Activated naive CD4-positive, alpha-beta T cell treated with Interleukin-2 at 50 U/mL for 16 hours (primary cell): ENCODE measurements at regions not wholly inside any gene's neighbourhood (a gene's known extent, or its start where the extent isn't known, plus 50 kb on each side); places are given as distances from the start of the nearest gene placed in this dataset.

Source experiments
- DNase-seq: peaks from one replicate; pipeline ENCODE4 v3.0.0-alpha.2; 2020

DNA sequence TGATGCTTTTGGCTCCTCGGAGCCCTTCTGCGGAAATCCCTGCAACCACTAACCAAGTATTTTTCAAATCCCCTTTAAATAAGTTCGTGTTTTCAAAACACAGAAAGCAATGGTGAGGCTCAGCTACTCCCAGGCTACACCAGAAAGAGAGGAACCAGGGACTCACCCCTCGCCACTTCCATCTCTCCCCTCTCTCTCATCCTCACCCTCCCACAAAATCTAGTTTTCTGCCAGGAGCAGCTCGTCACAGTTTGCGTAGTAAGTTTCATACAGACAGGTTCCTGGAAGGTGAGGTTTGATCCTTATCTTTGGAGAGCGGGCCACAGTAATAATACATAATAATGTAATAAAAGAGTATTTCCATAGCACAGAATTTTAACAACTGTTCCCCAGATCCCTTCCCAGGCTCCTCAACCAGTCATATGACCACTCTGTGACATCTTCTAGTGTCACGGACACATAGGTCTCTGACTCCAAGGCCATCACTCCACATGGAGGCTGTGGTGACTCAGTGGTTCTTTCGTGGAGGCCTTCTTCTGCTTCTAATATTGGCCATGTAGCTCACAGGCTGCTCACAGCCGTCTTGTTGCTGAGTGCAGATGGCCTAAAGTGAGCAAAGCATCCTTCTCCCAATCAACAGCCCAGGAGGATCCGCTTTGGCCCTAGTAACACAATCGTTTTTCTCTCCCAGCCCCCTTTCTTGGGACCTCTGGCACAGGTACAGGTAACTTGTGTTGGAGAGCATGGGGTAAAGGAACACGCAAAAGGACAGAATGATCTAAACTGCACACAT, 295.7 kb downstream of the CDC5L start:
- DNase-seq, result no peak

DNA sequence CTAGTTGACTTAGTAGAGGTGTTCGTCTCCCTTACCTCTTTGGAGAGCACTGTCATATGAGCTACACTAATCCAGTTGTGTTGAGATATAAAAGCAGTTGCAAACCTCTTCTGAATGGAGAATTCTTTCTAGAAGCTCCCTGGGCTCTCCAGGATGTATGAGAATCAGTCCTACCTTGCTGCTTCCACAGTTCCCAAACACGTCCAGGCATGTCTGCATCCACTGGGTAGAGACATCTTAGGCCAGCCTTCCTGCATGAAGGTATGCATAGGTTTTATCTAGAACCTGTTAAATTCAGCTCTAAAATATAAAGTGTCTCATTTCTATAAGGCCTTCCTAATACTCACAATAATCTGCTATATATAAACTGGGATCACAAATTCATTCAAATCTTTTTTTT, 297.7 kb downstream of the CDC5L start:
- no peak for DNase-seq

DNA sequence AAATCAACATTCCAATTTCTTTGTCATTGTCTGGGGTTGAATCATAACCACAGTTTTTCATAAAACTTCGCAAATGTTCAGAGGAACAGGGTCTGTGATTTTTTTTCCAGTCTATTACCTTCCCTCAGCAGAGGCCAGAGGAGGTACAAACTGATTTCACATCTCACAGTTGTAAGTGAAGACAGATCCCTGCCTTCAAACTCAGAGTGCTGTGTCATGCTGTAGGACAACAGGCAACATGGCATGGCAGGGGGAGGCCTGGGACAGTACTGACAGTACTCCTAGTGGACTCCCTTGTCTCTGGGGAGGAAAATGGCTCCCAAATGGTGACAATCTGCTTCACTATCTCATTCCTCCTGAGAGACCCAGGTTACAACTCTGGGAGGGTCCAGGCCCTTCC, 308.6 kb downstream of the CDC5L start:
- DNase-seq, result no peak

DNA sequence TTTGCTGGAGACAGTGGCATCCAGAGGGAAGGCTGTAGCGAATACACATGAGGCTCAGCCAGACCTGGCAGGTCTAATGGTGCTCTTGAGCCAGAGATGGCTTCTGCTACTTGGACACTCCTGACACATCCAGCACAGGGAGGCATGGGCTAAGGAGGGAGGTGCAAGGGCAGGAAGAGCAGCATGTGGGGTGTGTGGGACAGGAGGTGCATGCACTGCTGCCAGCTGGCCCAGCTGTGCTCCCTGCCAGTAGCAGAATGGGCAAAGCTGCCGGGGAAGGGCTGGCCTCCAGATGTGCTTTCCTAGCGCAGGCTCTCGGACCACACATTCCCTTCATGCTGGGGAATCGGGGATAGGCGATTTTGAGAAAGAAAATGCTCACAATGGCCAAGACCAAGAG, 309.2 kb downstream of the CDC5L start:
- DNase-seq, result no peak

DNA sequence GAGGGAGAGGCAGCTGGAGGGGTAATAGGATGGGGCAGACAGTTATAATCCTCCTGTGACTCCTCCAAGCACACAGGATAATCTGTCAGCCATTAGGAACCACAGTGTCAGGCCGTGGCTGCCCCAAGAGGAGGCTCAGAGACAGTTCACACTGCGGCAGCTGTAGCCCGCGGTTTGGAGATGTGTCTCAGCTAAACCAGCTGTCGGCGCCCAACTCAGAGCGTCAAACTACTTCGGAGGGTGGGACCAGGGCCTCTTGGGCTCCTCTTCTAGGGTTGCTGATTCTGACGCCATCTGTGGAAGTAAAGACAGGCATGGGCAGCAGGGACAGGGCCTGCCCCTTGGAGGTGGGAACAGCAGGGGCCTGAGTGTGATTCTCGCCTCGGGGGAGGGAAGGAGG, 309.8 kb downstream of the CDC5L start:
- no peak for DNase-seq

DNA sequence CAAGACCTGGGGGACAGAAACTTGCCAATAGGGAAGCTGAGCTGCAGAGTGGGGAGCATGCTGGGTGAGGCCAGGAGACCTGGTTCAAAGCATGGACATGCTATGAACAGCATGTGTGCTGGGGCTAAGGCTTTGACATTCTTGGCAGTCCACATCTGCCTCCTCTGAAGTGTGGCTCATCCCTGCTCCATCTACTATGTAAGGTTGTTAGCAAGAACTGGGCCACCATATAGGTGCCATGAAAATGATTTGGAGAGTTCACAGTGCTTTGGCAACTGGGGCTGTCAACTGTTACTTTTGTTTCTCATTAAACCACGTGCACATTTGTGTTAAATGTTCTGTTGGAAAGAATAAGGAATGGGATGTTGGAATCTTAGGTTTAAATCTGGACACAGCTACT, 311.1 kb downstream of the CDC5L start:
- DNase-seq, result no peak

DNA sequence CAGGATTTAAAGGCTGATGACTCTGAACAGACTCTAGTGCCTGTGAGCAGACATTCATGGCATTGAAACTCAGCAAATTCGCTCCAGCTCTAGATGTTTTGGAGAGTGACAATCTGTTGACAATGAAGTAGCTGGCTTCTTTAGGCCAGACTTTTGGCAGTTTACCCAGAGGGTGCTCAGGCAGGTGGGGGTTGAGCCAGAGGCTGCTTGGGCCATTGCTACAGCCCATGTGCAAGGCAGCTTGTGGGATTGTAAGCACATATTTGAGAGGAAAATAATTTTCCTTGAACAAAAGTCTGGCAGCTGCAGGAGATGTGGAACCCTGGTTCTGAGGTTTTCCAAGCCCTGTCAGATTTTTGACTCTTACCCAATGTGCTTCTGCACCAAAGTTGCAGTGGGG, 311.6 kb downstream of the CDC5L start:
- DNase-seq, result no peak

DNA sequence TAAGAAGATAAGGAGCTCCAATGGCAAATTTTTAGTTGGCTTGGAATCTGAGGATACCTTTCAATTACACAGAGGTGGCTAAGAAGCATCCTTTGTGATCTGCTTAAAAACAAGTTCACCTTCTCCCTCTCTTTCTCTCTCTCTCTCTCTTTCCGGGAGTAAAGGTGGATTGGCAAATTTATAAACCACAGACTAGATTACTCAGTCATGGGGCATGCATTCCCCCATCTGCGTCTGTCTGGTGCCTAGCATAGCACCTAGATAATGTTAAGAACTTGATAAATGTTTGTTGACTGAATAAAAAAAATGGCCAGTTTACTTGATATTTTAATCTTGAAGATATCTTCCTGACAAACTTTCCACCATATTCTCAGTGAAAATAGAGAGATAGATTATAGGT, 312.3 kb downstream of the CDC5L start:
- no peak for DNase-seq

DNA sequence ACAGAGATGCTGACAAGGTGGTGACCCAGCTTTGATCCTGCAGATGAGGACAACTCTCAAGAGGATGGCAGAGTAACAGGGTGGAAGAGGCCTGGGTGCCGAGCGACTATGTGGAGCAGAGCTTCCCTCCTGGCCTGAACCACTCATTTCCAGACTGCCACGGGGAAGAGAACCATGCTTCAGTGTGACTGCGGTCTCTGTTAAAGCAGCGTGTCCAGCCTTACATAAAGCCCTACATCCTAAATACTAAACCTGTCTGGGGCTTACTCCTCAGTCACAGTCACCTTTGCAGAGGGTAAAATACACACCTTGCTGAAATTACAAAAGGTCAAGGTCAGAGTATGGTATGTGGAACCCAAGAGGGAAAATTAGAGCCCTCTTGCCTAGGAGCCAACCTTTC, 312.9 kb downstream of the CDC5L start:
- DNase-seq, result no peak

DNA sequence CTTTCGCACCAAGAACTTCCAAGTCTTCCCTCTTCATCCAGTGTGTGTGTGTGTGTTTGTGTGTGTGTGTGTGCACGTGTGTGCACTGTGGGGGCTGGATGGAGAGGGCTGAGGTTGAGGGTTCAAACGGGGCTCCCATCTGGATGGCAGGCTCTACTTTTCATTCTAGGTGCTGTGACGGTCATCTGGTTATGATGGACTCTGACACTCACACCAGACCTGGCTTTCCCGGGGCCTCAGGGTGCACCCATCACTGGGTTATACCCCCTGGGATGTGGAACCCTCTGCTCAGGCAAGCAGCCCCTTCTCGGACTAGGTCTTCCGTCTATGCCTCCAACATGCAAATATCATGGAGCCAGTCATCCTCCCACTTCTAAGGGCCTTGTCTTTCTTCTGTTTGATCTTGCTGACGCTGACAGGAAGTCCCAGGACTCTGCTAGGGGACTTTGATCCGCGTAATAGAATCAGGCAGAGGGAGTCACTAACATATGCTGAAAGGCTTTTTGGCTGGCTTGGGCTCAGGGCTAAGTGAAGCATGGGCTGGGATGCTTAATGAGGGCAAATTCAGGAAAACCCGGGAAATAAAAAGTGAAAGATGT, 313.6 kb downstream of the CDC5L start:
- no peak for DNase-seq

DNA sequence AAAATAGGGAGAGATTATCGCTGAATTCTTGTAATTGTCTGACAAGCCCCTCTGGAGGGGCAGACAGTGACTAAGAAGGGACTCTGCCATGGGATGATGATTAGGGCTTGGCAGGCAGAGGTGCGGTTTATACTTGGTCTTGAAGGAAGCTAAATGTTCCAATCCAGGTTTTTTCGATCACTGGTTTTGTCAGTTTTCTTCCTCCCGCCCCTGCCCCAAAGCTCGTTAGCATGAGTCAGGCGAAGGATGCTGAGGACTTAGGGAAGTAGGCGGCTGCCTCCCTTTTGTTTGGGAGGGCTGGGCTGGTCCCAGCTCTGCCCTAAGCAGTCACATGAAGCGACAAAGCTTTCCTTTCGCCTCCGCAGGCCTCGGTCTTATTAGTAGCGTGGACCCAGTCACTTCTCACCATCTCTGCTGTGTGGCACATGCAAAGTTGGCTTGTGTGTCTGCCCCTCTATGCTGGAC, 314.2 kb downstream of the CDC5L start:
- no peak for DNase-seq

DNA sequence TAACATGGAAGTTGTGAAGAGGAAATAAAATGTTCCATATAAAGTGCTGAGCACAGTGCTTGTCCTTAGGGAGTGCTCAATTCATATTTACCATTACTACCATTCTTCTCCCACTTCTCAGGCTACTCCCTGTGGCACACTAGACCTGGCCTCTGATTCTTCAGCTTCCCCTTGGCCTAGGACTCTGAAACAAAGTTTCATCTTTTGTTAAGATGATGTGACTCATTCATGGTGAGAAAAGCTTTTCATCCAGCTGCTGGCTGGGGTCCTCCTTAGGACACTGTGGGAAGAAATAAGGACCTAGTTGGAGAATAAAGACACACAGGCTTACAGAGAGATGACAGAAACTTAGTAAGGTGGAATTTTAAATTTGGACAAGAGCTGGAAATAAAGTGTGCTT, 314.8 kb downstream of the CDC5L start:
- DNase-seq, result no peak

DNA sequence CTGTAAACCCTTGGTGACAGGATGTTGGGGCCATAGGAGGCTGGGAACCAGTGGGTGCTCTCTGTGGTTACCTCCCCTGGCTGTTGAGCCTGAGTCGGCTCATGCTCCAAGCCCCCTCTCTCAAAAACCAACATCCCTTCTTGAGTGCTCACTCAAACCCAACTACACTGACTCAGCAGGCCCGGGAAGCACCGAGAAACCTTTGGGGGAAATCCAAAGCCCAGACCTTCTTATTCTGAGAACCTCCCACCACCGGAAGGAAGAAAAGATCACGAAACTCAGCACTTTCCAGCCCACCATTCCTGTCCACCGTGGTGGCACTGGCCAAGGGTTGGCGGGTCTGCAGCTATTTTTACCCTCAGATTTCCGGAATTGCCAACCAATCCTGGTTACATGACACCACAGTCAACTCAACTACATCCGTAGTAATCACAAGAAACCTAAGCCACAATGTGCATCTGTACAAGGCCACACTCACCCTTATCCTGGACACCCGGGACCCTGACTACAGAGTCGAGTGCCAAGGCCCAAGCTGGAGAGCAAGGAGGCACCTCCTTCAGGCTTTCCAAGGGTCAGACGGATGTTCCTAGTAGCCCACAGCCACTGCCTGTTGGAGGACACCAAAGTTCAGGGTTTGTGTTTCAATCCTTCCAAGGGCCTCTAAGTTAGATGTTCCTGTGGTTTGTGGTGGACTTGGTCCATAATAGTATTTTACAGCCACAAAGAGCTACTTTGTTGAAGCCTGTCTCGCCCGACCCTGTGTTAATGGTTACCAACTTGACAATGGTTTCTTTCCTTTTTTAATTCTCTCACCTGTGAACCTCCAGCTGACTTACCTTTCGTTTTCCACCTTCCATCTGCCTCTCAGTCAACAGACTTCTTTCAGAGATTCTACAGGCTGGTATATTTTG, 317.0 kb downstream of the CDC5L start:
- DNase-seq, result peak; percentile 71

DNA sequence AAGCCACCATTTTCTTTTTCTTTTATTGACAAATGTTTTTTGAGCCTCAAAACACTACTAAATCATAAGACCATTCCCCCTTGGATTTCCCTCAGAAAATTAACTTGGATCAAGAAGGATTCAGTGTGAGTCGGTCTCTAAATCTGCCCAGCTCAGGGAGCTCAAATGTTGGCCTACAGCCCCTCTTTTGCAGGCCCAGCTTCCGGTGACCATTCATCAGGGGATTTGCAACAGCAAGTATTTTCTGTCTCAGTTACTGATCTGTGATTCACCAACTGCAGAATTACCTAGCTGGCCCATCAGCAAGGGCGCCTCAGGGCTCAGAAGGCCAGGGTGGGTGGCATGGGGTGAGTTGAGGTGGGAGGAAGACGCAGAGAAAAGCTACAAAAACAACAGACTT, 318.1 kb downstream of the CDC5L start:
- DNase-seq, result no peak

DNA sequence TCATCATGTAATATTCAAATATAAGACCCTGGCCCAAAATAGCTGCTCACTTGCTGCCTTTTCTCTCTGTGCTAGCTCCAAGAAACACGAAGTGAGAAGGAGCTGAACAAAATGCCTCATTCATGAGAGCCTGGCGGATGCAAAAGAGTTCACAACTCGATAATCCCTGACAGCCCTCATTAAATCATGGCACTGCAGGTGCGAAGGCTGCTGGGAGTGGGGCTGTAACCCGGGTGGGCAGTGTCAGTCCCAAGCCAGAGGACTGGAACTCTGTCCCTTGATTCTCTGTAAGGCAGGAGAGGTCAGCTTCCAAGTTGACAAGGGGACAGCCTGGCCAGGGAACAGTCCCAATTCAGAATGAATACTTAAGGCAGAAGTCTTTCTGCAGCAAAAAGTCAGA, 318.5 kb downstream of the CDC5L start:
- DNase-seq, result no peak

DNA sequence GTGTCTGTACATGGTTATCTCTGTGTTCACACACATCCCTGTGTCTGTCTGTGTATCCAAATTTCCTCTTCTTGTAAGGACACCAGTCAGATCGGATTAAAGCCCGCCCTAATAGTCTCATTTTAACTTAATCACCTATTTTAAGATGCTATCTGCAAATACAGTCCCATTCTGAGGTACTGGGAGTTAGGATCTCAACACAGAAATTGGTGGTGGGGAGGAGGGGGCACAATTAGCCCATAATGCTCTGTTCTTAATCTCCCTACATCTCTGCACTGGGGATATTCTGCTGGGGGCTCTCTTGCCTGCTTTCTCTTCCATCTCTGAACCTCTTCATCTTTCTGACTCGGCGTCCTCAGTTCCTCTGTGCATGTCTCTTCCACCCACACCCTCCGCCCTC, 320.7 kb downstream of the CDC5L start:
- DNase-seq, result no peak

DNA sequence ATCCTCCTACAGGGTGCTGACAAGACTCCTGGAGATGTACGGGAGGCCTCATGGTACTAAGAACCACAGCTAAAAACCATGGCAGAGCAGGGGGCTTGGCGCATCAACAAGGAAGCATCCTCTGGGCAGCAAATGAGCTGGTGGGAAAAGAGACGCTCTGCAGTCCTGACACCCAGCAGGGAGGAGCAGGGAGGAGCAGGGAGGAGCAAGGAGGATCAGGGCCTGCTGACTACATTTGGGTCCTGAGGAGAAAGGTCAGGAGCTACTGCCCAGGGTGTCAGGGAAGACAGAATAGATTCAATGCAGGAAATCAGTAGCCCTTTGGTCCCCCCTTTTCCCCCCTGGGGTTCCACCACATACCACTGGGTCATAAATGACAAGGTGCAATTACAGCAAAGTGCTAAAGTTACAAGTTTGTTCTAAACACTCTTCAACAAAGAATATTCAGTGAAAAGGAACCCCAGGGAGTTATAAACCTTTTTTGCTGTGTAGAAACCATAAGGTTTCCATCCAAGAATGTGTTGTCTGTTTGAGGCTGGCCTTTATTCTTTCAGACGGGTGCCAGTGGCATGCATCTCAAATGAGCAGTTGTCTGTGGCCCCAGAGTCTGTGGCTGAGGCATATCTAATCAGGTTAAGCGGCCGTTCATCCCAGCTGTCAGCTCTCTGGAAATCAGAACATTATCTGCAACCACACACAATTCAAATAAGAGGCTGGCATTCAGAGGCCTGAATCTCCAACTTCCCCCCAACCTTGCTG, 325.0 kb downstream of the CDC5L start:
- DNase-seq, result no peak

DNA sequence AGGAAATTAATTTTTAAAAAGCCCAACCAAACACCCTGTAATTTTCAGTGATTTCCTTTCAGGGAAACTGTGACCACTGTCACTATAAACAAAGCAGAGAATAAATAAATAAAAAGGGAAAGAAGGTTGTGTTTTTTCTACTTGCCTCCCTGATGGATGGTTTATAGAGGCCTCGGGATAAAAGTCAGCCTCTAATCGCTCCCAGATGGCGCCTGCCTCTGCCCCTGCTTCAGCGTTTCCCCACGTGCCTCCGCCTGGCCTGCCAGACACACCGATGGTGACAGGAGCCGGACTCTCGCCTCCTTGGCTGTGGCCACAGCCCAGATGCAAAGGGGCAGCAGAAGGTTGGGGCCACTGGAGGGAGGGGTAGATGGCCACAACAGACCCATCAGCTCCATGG, 327.7 kb downstream of the CDC5L start:
- no peak for DNase-seq

DNA sequence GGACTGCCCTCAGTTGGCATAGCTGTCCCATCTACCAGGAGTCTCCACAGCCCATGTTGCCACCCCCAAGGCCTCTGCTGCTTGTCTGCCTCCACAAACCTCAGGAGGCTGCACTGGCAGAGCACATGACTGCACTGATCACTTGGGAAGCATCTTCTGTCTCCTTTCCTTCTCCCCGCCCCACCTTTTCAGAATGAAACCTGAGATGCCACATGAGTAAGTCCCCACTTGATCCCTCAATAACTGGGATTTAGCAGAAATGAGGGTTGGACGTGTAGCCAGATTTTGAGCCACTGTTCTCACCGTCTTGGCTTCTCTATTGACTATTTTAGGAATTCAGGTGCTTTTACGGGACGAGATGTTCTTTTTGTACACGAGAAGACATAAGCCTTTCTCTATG, 328.4 kb downstream of the CDC5L start:
- DNase-seq, result no peak

DNA sequence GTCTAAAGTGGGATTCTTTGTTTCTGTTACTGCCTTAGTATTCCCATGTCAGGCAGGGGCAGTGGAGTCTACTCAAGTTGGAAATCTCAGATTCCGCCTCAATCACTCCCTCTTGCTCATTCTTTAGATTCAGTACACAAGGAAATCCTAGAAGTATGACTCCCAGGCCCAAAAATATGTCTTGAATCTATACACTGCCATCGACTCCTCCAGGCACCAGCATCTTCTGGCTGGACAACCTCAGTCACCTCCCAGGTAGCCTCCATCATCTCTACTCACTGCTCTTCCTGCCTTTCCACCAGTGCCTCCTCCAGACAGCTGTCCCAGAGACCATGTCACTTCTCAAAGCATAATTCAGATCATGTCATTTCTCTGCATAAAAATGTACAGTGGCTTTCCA, 329.9 kb downstream of the CDC5L start:
- no peak for DNase-seq

DNA sequence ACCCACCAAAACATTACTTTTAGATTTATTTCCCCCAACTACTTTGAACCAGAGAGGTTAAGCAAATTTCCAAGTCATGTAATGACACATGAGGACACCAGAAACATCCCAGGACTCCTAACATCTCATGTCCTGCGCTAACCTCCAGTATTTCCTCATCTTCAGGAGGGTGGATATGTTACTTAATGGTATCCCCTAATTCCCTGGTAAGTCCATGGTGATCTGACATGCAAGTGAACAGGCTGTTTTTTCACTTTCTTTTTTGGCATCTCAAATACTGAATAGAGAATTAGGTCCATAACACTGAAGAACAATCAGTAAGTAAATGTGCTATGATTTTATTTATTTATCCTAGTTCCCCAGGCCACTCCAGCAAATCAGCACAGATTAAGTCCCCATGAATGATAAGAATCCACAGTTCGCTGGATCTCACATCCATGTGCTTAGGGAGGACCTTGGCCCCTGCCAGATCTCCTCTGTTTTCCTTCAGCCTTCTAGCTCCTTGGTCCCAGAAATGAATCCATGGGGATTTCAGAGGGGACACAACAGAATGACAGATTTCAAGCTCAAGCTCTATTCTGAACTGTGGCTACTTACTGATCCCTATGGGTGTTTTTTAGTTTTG, 334.6 kb downstream of the CDC5L start:
- DNase-seq, result no peak

DNA sequence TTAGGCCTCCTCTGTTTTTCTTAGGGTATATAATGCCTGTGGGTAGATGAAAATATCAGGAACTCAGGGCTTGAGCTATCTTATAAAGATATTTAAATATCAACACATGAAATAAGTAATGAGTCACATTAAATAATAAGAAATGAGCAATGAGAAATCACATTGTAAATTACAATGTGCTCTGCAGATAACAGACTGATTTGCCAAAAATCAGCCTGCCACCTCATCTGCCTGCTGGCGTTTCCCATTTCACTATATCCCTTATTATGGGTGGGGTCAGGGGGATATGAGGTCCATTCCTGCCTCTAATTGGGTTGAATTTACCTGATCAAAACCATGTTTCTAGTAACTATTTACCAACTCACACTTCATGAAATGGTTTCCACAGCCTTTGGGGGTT, 335.2 kb downstream of the CDC5L start:
- DNase-seq, result no peak
